Right atrium auricular region (tissue), 2 donors: ENCODE measurements at regions not wholly inside any gene's neighbourhood (a gene's known extent, or its start where the extent isn't known, plus 50 kb on each side); places are given as distances from the start of the nearest gene placed in this dataset.

Experiments
- DNase-seq: peaks from one replicate; pipeline ENCODE4 v3.0.0-alpha.2; 2019; ENCODE audit warnings: low spot score
- H3K27ac ChIP-seq, 2 donors: fragments of 200-600 bp; sonication (generic); 1 replicate in 1 of 2; 2 replicates in 1 of 2; pipeline ENCODE4 v1.5.1; 2016 to 2019
- H3K27me3 ChIP-seq, 2 donors: fragments of 200-600 bp; sonication (generic); one replicate each; pipeline versions ENCODE4 v1.5.1 to v1.6.0; 2017 to 2019
- H3K36me3 ChIP-seq: fragments of 200-600 bp; sonication (generic); one replicate; pipeline ENCODE4 v1.5.1; 2016
- H3K4me1 ChIP-seq, 2 donors: fragments of 200-600 bp; sonication (generic); one replicate each; pipeline versions ENCODE4 v1.5.1 to v1.6.0; 2017 to 2019
- H3K4me3 ChIP-seq, 2 donors: fragments of 200-600 bp; sonication (generic); 1 replicate in 1 of 2; 2 replicates in 1 of 2; pipeline ENCODE4 v1.5.1; 2017 to 2019; ENCODE audit warnings: mild to moderate bottlenecking in 1 of 2, moderate library complexity in 1 of 2
- H3K9me3 ChIP-seq, 2 donors: fragments of 200-600 bp; sonication (generic); one replicate each; pipeline ENCODE4 v1.5.1; 2019
- TF ChIP-seq, protein P1 (sequence below), 2 donors: fragments of 200-600 bp; sonication (generic); IDR thresholded peaks; one replicate each; pipeline ENCODE4 v1.5.1; 2019; ENCODE audit warnings: antibody characterized with exemption in 2 of 2

- H3K9me3 ChIP-seq: no peaks in the 10 kb centered on the region
- TF ChIP-seq, protein P1, sequence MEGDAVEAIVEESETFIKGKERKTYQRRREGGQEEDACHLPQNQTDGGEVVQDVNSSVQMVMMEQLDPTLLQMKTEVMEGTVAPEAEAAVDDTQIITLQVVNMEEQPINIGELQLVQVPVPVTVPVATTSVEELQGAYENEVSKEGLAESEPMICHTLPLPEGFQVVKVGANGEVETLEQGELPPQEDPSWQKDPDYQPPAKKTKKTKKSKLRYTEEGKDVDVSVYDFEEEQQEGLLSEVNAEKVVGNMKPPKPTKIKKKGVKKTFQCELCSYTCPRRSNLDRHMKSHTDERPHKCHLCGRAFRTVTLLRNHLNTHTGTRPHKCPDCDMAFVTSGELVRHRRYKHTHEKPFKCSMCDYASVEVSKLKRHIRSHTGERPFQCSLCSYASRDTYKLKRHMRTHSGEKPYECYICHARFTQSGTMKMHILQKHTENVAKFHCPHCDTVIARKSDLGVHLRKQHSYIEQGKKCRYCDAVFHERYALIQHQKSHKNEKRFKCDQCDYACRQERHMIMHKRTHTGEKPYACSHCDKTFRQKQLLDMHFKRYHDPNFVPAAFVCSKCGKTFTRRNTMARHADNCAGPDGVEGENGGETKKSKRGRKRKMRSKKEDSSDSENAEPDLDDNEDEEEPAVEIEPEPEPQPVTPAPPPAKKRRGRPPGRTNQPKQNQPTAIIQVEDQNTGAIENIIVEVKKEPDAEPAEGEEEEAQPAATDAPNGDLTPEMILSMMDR (IDR thresholded peaks at IDR 0.05): peak in 1 of 2 donors; percentile 47
- no peaks in the 10 kb centered on the region for H3K27me3 ChIP-seq
- no peak overlapping the region for H3K4me3 ChIP-seq
- no peaks in the 10 kb centered on the region for H3K36me3 ChIP-seq
- no peak for DNase-seq
- no peak overlapping the region for H3K27ac ChIP-seq
- no peaks in the 10 kb centered on the region for H3K4me1 ChIP-seq
Measured at GRCh38 chr2:155250800-155251199, 552.3 kb downstream of the KCNJ3 start.

- Histone ChIP-seq H3K27me3 (no peaks in the 10 kb centered on the region), H3K27ac (no peak overlapping the region), H3K36me3 (no peaks in the 10 kb centered on the region), H3K4me1 (no peaks in the 10 kb centered on the region), H3K9me3 (no peaks in the 10 kb centered on the region), H3K4me3 (no peak overlapping the region)
- TF ChIP-seq, protein P1 (IDR thresholded peaks at IDR 0.05): no peak
- no peak for DNase-seq
Measured at GRCh38 chr2:155240176-155240575, 541.7 kb downstream of the KCNJ3 start.

DNA sequence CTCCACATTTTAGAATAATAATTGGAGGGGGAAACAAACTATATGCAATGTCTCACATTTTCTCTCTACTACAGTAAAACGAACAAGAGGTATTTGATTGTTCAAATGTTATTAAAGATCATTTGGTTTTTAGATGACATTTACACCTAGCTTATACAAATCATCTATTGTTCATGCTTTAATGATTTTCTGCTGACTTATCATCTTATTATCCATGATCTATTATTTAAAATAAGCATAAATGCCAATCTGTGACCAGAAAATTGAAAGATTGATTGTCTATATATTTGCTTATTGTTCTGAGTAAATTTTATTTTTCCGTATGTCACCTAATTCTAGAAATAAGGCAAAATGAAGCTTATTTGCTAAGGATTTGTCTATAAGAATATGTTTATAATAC is 537.2 kb downstream of the KCNJ3 start:
- TF ChIP-seq, protein P1 (IDR thresholded peaks at IDR 0.05): no peak
- no peaks in the 10 kb centered on the region for H3K9me3 ChIP-seq
- no peaks in the 10 kb centered on the region for H3K36me3 ChIP-seq
- H3K27me3 ChIP-seq: no peaks in the 10 kb centered on the region
- no peaks in the 10 kb centered on the region for H3K4me1 ChIP-seq
- no peak overlapping the region for H3K27ac ChIP-seq
- H3K4me3 ChIP-seq: no peak overlapping the region
- DNase-seq: no peak

DNA sequence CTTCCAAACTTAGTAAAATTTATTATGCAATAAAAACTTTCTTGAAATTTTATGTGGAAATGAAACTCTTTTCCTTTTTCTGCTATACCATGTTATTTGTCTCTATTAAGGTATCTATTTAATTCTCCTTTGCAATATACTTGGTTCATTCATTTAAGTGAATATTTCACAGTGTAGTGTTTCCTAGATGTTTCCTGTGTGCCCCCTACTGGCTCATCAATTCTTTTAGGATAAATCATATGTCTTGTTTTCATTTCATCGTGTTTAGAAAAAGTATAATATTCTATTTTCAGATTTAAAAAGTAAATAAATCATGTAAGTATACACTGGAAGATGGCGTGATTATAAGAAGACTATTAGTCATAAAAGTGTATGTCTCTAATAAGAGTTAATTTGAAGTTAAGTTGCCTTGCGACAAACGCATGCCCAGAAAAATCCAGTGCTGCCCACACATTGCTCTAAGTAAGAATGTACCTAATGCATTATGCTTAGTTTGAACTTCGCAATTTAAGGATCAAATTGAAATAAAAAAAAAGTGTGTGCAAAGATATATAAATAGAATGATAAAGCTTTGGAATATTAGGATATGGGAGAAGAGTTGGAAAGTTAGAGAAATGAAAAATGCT is 525.4 kb downstream of the KCNJ3 start:
- H3K4me1 ChIP-seq: no peaks in the 10 kb centered on the region
- H3K36me3 ChIP-seq: no peaks in the 10 kb centered on the region
- TF ChIP-seq, protein P1 (IDR thresholded peaks at IDR 0.05): peak in 1 of 2 donors; percentile 64
- H3K9me3 ChIP-seq: no peaks in the 10 kb centered on the region
- H3K27me3 ChIP-seq: no peaks in the 10 kb centered on the region
- no peak overlapping the region for H3K27ac ChIP-seq
- H3K4me3 ChIP-seq: no peak overlapping the region
- DNase-seq: no peak

- TF ChIP-seq, protein P1 (IDR thresholded peaks at IDR 0.05): no peak
- no peaks in the 10 kb centered on the region for H3K4me1 ChIP-seq
- no peaks in the 10 kb centered on the region for H3K36me3 ChIP-seq
- H3K9me3 ChIP-seq: no peaks in the 10 kb centered on the region
- no peak for DNase-seq
- no peaks in the 10 kb centered on the region for H3K27me3 ChIP-seq
- H3K4me3 ChIP-seq: no peak overlapping the region
- no peak overlapping the region for H3K27ac ChIP-seq
Measured at GRCh38 chr2:155218945-155219344, 520.5 kb downstream of the KCNJ3 start.
